ENCODE measurements at regions not wholly inside any gene's neighbourhood (a gene's known extent, or its start where the extent isn't known, plus 50 kb on each side); places are given as distances from the start of the nearest gene placed in this dataset.

GRCh38 chr2:8254791-8255447, 426.9 kb upstream of the ID2 start:
- Histone ChIP-seq H3K9me3 (ENCODE audit: low read depth, low read length, poor library complexity, severe bottlenecking) (no peaks in the 10 kb centered on the region), H3K27ac (ENCODE audit: low read depth, low read length, poor library complexity, severe bottlenecking) (no peak overlapping the region), H3K27me3 (replicated peaks; ENCODE audit: insufficient read depth, low read depth, low read length, poor library complexity) (no peaks in the 10 kb centered on the region), H3K36me3 (ENCODE audit: insufficient read depth, low read length, poor library complexity, severe bottlenecking) (no peaks in the 10 kb centered on the region), H3K4me1 (ENCODE audit: insufficient read depth, low read length, poor library complexity, severe bottlenecking) (no peaks in the 10 kb centered on the region), H3K4me3 (ENCODE audit: low read depth, low read length, poor library complexity, severe bottlenecking) (no peak overlapping the region)
- ChIA-PET POLR2A (ENCODE audit: low non-redundant PET) (no interaction called here), CTCF (no interaction called here)
- intact Hi-C loops (cut with micrococcal nuclease; ENCODE audit: unreplicated experiment), result no loop called here
- no peak for DNase-seq (ENCODE audit: low spot score)
- no TSS peak for BruUV-seq (replicated peaks)
- no peak for TF ChIP-seq EZH2 (IDR thresholded peaks at IDR 0.05; ENCODE audit: borderline replicate concordance, low read depth, low read length, poor library complexity, severe bottlenecking)
- TF ChIP-seq, protein P1, sequence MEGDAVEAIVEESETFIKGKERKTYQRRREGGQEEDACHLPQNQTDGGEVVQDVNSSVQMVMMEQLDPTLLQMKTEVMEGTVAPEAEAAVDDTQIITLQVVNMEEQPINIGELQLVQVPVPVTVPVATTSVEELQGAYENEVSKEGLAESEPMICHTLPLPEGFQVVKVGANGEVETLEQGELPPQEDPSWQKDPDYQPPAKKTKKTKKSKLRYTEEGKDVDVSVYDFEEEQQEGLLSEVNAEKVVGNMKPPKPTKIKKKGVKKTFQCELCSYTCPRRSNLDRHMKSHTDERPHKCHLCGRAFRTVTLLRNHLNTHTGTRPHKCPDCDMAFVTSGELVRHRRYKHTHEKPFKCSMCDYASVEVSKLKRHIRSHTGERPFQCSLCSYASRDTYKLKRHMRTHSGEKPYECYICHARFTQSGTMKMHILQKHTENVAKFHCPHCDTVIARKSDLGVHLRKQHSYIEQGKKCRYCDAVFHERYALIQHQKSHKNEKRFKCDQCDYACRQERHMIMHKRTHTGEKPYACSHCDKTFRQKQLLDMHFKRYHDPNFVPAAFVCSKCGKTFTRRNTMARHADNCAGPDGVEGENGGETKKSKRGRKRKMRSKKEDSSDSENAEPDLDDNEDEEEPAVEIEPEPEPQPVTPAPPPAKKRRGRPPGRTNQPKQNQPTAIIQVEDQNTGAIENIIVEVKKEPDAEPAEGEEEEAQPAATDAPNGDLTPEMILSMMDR (conservative IDR thresholded peaks at IDR 0.05; ENCODE audit: low read depth, low read length), result no peak

DNA sequence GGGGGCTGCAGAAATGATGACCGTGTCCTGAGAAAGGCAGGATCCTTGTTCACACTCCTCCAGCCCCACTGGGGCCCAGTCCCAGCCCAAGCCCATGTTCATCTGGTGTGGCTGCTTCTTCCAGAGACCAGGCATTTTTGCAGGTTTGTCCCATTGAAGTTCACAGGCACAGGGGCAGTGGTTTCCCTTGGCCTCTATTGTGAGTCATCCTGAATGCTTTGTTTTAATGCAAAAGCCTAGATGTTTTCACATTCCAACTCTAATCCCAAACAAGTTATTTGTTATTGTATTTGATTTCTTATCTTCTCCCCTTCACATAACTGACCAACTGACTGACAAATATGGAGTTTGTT, 426.4 kb upstream of the ID2 start:
- POLR2A ChIA-PET (ENCODE audit: low non-redundant PET), result no interaction called here
- no peaks in the 10 kb centered on the region for H3K9me3 ChIP-seq (ENCODE audit: low read depth, low read length, poor library complexity, severe bottlenecking)
- H3K27ac ChIP-seq (ENCODE audit: low read depth, low read length, poor library complexity, severe bottlenecking), result no peak overlapping the region
- no peak for DNase-seq (ENCODE audit: low spot score)
- H3K4me3 ChIP-seq (ENCODE audit: low read depth, low read length, poor library complexity, severe bottlenecking), result no peak overlapping the region
- H3K4me1 ChIP-seq (ENCODE audit: insufficient read depth, low read length, poor library complexity, severe bottlenecking), result no peaks in the 10 kb centered on the region
- TF ChIP-seq, protein P1 (conservative IDR thresholded peaks at IDR 0.05; ENCODE audit: low read depth, low read length), result no peak
- no peak for TF ChIP-seq EZH2 (IDR thresholded peaks at IDR 0.05; ENCODE audit: borderline replicate concordance, low read depth, low read length, poor library complexity, severe bottlenecking)
- H3K27me3 ChIP-seq (replicated peaks; ENCODE audit: insufficient read depth, low read depth, low read length, poor library complexity), result no peaks in the 10 kb centered on the region
- intact Hi-C loops (cut with micrococcal nuclease; ENCODE audit: unreplicated experiment), result no loop called here
- CTCF ChIA-PET, result no interaction called here
- no peaks in the 10 kb centered on the region for H3K36me3 ChIP-seq (ENCODE audit: insufficient read depth, low read length, poor library complexity, severe bottlenecking)
- no TSS peak for BruUV-seq (replicated peaks)

- Histone ChIP-seq H3K9me3 (ENCODE audit: low read depth, low read length, poor library complexity, severe bottlenecking) (no peaks in the 10 kb centered on the region), H3K4me3 (ENCODE audit: low read depth, low read length, poor library complexity, severe bottlenecking) (no peak overlapping the region), H3K27ac (ENCODE audit: low read depth, low read length, poor library complexity, severe bottlenecking) (no peak overlapping the region), H3K36me3 (ENCODE audit: insufficient read depth, low read length, poor library complexity, severe bottlenecking) (no peaks in the 10 kb centered on the region), H3K27me3 (replicated peaks; ENCODE audit: insufficient read depth, low read depth, low read length, poor library complexity) (no peaks in the 10 kb centered on the region), H3K4me1 (ENCODE audit: insufficient read depth, low read length, poor library complexity, severe bottlenecking) (no peaks in the 10 kb centered on the region)
- TF ChIP-seq, protein P1 (conservative IDR thresholded peaks at IDR 0.05; ENCODE audit: low read depth, low read length), result no peak
- no peak for TF ChIP-seq EZH2 (IDR thresholded peaks at IDR 0.05; ENCODE audit: borderline replicate concordance, low read depth, low read length, poor library complexity, severe bottlenecking)
- intact Hi-C loops (cut with micrococcal nuclease; ENCODE audit: unreplicated experiment), result no loop called here
- POLR2A ChIA-PET (ENCODE audit: low non-redundant PET), result interaction anchor here (0.7 kb wide), 1 partner anchor 46 kb away, joined by 6 read pairs; no protein-coding TSS in a partner anchor
- BruUV-seq (replicated peaks), result no TSS peak
- DNase-seq (ENCODE audit: low spot score), result no peak
- CTCF ChIA-PET, result no interaction called here
Measured at GRCh38 chr2:8256905-8257304, 425.0 kb upstream of the ID2 start.
